Body of pancreas (tissue), 4 donors: ENCODE measurements at regions not wholly inside any gene's neighbourhood (a gene's known extent, or its start where the extent isn't known, plus 50 kb on each side); places are given as distances from the start of the nearest gene placed in this dataset.

Experiments
- POLR2A ChIP-seq, 3 donors: fragments of 450-650 bp; IDR thresholded peaks; one replicate each; pipeline ENCODE4 v1.6.1; 2016; ENCODE audit warnings: antibody characterized with exemption in 3 of 3, mild to moderate bottlenecking in 2 of 3
- TF ChIP-seq, protein P1 (sequence below), 7 experiments: fragments of 450-650 bp in 4 of 7; fragments of 200-600 bp in 3 of 7; sonication (generic) in 3 of 7; IDR thresholded peaks; one replicate each; pipeline ENCODE4 v1.5.1; 2016 to 2019; ENCODE audit warnings: antibody characterized with exemption in 7 of 7

DNA sequence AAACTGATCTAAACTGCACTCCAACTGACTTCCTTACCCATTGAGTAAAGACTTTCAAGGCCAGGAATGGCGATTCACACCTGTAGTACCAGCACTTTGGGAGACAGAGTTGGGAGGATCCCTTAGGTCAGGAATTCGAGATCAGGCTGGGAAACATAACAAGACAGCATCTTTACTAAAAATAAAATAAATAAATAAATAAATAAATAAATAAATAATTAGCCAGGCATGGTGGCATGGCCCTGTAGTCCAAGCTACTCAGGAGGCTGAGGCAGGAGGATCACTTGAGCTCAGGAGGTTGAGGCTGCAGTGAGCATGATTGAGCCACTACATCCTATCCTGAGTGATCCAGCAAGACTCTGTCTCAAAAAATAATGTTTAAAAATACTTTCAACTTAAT is 148.4 kb downstream of the CEMIP2 start:
- TF ChIP-seq, protein P1, sequence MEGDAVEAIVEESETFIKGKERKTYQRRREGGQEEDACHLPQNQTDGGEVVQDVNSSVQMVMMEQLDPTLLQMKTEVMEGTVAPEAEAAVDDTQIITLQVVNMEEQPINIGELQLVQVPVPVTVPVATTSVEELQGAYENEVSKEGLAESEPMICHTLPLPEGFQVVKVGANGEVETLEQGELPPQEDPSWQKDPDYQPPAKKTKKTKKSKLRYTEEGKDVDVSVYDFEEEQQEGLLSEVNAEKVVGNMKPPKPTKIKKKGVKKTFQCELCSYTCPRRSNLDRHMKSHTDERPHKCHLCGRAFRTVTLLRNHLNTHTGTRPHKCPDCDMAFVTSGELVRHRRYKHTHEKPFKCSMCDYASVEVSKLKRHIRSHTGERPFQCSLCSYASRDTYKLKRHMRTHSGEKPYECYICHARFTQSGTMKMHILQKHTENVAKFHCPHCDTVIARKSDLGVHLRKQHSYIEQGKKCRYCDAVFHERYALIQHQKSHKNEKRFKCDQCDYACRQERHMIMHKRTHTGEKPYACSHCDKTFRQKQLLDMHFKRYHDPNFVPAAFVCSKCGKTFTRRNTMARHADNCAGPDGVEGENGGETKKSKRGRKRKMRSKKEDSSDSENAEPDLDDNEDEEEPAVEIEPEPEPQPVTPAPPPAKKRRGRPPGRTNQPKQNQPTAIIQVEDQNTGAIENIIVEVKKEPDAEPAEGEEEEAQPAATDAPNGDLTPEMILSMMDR (IDR thresholded peaks at IDR 0.05) = no peak
- no peak for TF ChIP-seq POLR2A (IDR thresholded peaks at IDR 0.05)
